ENCODE measurements at regions not wholly inside any gene's neighbourhood (a gene's known extent, or its start where the extent isn't known, plus 50 kb on each side); places are given as distances from the start of the nearest gene placed in this dataset.

GRCh38 chr21:35696644-35697043 lies 363.7 kb downstream of the SETD4 start:
- DNase-seq (ENCODE audit: low read depth) = no peak

- DNase-seq (ENCODE audit: low read depth) = no peak
Measured at GRCh38 chr21:35692311-35692710, 368.0 kb downstream of the SETD4 start.

- no peak for DNase-seq (ENCODE audit: low read depth)
Measured at GRCh38 chr21:35690436-35690835, 369.9 kb downstream of the SETD4 start.

- no peak for DNase-seq (ENCODE audit: low read depth)
Measured at GRCh38 chr21:35686156-35686555, 374.2 kb downstream of the SETD4 start.

GRCh38 chr21:35683664-35684304 lies 376.5 kb downstream of the SETD4 start:
- DNase-seq (ENCODE audit: low read depth) = no peak

- DNase-seq (ENCODE audit: low read depth) = no peak
Measured at GRCh38 chr21:35682904-35683549, 377.3 kb downstream of the SETD4 start.

GRCh38 chr21:35681946-35682345 lies 378.4 kb downstream of the SETD4 start:
- no peak for DNase-seq (ENCODE audit: low read depth)

GRCh38 chr21:35679076-35679475 lies 381.2 kb downstream of the SETD4 start:
- no peak for DNase-seq (ENCODE audit: low read depth)

GRCh38 chr21:35678393-35678792 lies 381.9 kb downstream of the SETD4 start:
- DNase-seq (ENCODE audit: low read depth) = no peak

- no peak for DNase-seq (ENCODE audit: low read depth)
Measured at GRCh38 chr21:35677298-35677841, 383.0 kb downstream of the SETD4 start.

GRCh38 chr21:35674895-35675470 lies 385.3 kb downstream of the SETD4 start:
- DNase-seq (ENCODE audit: low read depth) = no peak

- DNase-seq (ENCODE audit: low read depth) = no peak
Measured at GRCh38 chr21:35674091-35674671, 386.1 kb downstream of the SETD4 start.

- no peak for DNase-seq (ENCODE audit: low read depth)
Measured at GRCh38 chr21:35672313-35672712, 388.0 kb downstream of the SETD4 start.

GRCh38 chr21:35664683-35665082 lies 395.6 kb downstream of the SETD4 start:
- DNase-seq (ENCODE audit: low read depth) = no peak

GRCh38 chr21:35663856-35664606 lies 396.3 kb downstream of the SETD4 start:
- no peak for DNase-seq (ENCODE audit: low read depth)

- DNase-seq (ENCODE audit: low read depth) = peak; percentile 57
Measured at GRCh38 chr21:35658242-35658641, 402.1 kb downstream of the SETD4 start.

GRCh38 chr21:35652872-35653271 lies 407.5 kb downstream of the SETD4 start:
- DNase-seq (ENCODE audit: low read depth) = no peak

GRCh38 chr21:35652196-35652595 lies 408.1 kb downstream of the SETD4 start:
- DNase-seq (ENCODE audit: low read depth) = no peak

- no peak for DNase-seq (ENCODE audit: low read depth)
Measured at GRCh38 chr21:35651196-35651595, 409.1 kb downstream of the SETD4 start.

GRCh38 chr21:35649186-35649585 lies 411.1 kb downstream of the SETD4 start:
- no peak for DNase-seq (ENCODE audit: low read depth)

GRCh38 chr21:35648512-35648911 lies 411.8 kb downstream of the SETD4 start:
- DNase-seq (ENCODE audit: low read depth) = no peak

GRCh38 chr21:35646606-35647005 lies 413.7 kb downstream of the SETD4 start:
- DNase-seq (ENCODE audit: low read depth) = no peak

Data from fibroblast of the conjunctiva (primary cell).